ENCODE measurements at regions not wholly inside any gene's neighbourhood (a gene's known extent, or its start where the extent isn't known, plus 50 kb on each side); places are given as distances from the start of the nearest gene placed in this dataset.

DNA sequence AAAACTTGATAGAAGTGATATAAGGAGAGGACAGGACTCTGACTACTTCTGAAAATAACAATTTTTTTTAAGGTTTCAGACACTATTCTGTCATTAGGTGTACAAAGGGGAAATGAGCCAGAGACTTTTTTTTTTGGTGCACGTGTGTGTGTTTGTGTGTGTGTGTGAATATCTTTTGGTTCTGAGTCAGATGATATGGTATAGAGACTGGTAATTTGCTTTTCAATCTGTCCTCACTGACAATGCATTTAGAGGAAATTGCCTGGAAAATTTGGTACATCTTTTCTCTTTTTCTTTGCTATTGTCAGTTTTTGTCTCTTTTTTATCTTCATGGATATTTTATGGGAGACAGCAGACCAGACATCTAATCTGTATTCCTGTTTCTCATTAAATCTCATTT lies 59.3 kb downstream of the DDIT4L start:
- DNase-seq (ENCODE audit: low read depth in 1 of 2, low spot score in 1 of 2), result no peak

GRCh38 chr4:100130491-100130890 lies 59.8 kb downstream of the DDIT4L start:
- no peak for DNase-seq (ENCODE audit: low read depth in 1 of 2, low spot score in 1 of 2)

DNA sequence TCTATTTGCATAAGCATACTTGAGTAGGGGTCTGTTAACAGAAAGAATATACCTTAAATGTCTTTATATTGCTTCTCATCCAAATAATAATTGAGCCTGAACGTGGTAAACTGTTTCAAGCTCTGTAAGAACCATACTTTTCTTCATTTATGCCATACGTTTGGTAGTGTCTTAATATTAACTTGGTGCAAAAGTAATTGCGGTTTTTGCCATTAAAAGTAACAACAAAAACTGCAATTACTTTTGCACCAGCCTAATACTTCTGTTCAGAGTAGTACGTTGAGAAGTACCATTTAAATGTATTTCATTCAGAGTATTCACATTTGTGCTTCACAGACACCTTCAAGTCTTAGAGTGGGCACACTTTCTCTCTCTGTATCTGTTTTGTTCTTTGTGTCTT lies 60.5 kb downstream of the DDIT4L start:
- no peak for DNase-seq (ENCODE audit: low read depth in 1 of 2, low spot score in 1 of 2)

- no peak for DNase-seq (ENCODE audit: low read depth in 1 of 2, low spot score in 1 of 2)
Measured at GRCh38 chr4:100128338-100128737, 61.9 kb downstream of the DDIT4L start.

DNA sequence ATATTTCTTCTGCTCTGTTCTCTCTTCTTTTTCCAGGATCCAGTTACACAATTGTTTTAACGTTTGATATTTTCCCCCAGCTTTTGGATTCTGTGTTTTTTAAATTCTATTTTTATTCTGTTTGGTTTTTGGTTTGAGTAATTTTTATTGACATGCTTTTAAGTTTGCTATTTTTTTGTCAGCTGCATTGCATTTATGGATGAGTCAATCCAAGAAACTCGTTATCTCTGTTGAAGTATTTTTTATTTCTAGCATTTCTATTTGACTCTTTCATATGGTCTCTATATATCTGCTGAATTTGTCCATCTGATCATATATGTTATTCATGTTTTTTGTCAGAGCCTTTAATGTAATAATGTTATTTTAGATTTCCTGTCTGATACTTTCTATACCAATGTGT lies 65.6 kb downstream of the DDIT4L start:
- DNase-seq (ENCODE audit: low read depth in 1 of 2, low spot score in 1 of 2), result no peak

DNA sequence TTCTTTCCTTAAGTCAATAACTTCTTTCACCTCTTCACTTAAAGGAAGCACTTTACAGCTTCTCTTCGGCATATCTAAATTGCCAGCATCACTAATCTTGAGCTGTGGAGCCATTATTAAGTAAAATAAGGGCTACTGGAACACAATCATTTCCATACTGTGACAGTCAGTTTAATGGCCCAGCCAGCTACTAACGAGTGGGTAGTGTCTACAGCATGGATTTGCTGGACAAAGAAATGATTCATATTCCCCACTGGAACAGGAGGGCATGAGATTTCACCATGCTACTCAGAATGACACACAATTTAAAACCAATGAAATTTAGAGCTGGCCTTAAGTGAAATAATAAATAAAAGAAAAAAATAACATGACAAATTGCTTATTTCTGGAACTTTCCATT lies 72.1 kb downstream of the DDIT4L start:
- DNase-seq (ENCODE audit: low read depth in 1 of 2, low spot score in 1 of 2), result no peak

GRCh38 chr4:100117750-100118149 lies 72.5 kb downstream of the DDIT4L start:
- no peak for DNase-seq (ENCODE audit: low read depth in 1 of 2, low spot score in 1 of 2)

DNA sequence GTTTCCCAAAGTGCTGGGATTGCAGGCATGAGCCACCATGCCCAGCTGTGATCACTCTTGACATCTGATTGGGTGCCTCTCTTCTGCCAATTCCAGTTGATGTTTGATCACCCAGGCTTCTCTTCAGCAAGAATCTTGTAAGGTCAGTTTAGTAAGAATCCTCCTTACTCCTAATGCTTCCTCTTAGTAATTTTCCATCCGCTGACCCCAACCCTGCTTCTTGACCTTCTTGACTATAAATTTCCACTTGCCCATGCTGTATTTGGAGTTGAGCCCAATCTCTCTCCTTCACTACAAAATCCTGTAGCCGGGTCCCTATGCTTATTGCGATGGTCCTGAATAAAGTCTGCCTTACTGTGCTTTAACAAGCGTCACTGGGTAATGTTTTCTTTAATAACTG lies 75.4 kb downstream of the DDIT4L start:
- no peak for DNase-seq (ENCODE audit: low read depth in 1 of 2, low spot score in 1 of 2)

- no peak for DNase-seq (ENCODE audit: low read depth in 1 of 2, low spot score in 1 of 2)
Measured at GRCh38 chr4:100113732-100114131, 76.5 kb downstream of the DDIT4L start.

DNA sequence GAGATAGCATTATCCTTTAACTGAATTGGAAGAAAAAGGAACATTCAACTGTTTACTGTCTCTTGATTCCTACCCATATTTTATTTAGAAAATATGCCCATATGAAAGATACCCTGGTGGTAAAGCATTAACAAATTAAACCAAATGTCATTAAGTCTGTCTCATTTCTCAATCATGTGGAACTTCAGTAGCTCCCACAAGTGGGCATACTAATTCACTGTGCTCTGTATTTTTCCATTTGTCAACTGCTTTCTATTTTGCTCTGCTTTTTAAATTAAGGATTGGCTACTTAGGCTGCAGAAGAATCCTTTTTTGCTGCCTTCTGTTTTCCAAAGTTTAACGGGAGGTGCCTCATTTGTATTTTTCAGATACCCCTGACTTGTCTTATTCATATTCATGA lies 77.2 kb downstream of the DDIT4L start:
- DNase-seq (ENCODE audit: low read depth in 1 of 2, low spot score in 1 of 2), result no peak

GRCh38 chr4:100109921-100110320 lies 80.3 kb downstream of the DDIT4L start:
- no peak for DNase-seq (ENCODE audit: low read depth in 1 of 2, low spot score in 1 of 2)

DNA sequence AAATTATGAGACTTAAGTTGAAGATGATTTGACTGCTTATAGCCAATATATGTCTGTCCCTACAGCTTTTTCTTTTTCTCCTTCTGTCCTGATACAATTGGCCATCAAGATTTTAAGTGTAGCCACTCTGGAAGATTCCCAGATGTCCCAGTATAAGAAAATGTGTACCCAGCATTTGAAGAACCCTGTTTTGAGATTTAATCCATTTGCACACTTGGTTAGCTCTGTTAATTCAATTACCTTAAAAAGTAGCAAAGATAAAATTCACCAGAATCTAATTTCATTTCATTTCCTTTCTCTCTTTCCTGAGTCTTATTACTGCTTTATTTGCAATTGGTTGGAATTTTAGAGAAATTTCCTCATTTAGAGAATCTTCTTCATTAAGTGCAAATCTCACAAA lies 81.4 kb downstream of the DDIT4L start:
- no peak for DNase-seq (ENCODE audit: low read depth in 1 of 2, low spot score in 1 of 2)

DNA sequence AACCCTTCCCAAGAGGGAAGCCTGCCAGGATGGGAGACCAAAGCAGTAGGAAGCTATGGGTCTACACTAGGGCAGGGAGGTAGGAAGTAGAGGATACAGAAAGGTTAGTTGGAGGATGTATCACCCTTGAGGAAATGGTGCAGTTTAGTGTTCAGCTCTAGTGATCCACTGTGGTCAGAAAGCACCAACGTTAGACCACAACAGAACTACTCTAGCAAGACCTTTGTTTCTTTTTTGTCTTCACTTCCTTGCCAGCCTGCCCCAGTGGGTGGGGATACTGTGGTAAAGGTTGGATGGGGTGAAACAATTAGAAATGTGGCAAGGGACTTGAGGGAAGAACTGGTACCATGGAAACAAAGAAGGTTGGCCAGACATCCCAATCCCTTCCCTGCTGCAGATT lies 83.3 kb downstream of the DDIT4L start:
- DNase-seq (ENCODE audit: low read depth in 1 of 2, low spot score in 1 of 2), result no peak

DNA sequence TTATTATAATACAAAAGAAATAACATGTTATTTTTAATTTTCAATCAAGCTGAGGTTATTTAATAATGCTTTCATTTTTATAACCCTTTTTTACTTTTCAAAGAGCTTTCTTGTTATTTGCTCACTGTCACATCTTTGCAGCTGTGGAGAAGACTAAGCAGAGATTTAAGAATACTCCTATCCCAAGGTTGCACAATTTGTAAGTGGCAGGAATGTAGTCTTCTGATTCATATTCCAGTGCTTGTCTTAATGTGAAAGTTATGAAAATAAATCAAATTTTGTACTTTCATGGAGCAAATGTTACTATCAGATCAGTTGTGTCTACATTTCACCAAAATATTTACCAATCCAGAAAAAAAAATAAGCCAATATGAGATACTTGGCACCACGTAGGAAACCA lies 86.6 kb downstream of the DDIT4L start:
- DNase-seq (ENCODE audit: low read depth in 1 of 2, low spot score in 1 of 2), result no peak

GRCh38 chr4:100100985-100101384 lies 89.3 kb downstream of the DDIT4L start:
- DNase-seq (ENCODE audit: low read depth in 1 of 2, low spot score in 1 of 2), result no peak

DNA sequence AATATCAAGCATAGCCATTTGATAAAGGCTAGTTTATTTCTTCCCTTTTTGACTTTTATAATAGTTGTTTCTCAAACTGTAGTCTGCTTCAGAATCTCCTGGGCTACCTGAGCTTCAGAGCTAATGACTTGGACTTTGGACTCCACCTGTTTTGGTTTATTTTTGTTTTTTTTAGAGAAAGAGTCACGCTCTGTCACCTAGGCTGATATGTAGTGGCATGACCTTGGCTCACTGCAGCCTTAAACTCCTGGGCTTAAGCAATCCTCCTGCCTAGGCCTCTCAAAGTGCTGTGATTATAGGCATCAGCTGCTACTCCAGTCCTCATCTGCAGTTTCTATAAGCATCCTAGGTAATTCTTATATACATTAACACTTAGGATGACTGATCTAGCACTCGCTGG lies 90.5 kb downstream of the DDIT4L start:
- no peak for DNase-seq (ENCODE audit: low read depth in 1 of 2, low spot score in 1 of 2)

DNA sequence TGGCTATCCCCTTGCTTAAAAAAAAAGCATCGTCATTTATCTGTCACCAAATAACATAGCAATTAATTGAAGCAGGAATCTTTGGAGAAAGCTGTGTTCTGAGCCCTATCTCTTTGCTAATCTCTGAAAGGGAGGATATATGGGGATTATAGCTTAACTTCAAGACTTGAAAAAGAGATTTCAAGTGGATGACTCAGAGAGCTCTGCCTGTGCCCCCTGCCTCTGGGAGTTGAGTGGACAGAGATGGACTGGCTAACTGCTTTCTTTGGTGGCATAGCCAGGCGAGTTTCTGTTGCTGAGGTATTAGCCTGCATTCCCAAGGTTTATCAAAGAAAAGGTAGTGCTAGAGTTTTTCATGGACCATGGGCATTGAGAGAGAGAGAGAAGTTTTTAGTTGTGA lies 91.6 kb downstream of the DDIT4L start:
- no peak for DNase-seq (ENCODE audit: low read depth in 1 of 2, low spot score in 1 of 2)

DNA sequence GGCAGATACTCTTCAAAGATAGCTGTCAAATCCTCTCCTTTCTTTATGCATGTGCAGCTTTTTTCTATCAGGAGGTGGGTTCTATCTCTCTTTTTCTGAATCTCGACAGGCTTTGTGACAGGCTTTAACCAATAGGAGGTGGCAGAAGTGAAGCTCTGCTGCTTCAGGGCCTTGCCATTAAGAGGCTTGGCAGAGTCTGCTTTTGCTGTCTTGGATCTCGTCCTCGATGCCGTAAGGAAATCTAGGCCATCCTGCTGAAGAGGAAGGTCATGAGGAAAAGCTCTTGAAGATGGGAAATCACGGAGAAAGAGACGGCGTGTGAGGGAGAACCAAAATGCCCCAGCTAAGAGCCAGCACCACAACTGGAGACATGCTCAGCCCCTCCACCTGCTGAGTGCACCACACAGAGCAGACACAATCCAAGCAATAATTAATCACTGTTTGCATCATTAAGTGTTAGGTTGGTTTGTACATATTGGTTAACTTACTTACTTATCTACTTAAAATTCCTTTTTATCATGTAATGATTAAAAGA lies 92.2 kb downstream of the DDIT4L start:
- DNase-seq (ENCODE audit: low read depth in 1 of 2, low spot score in 1 of 2), result no peak

- peak; percentile 10 to 26 for DNase-seq (ENCODE audit: low read depth in 1 of 2, low spot score in 1 of 2)
Measured at GRCh38 chr4:100095729-100096595, 94.3 kb downstream of the DDIT4L start.

DNA sequence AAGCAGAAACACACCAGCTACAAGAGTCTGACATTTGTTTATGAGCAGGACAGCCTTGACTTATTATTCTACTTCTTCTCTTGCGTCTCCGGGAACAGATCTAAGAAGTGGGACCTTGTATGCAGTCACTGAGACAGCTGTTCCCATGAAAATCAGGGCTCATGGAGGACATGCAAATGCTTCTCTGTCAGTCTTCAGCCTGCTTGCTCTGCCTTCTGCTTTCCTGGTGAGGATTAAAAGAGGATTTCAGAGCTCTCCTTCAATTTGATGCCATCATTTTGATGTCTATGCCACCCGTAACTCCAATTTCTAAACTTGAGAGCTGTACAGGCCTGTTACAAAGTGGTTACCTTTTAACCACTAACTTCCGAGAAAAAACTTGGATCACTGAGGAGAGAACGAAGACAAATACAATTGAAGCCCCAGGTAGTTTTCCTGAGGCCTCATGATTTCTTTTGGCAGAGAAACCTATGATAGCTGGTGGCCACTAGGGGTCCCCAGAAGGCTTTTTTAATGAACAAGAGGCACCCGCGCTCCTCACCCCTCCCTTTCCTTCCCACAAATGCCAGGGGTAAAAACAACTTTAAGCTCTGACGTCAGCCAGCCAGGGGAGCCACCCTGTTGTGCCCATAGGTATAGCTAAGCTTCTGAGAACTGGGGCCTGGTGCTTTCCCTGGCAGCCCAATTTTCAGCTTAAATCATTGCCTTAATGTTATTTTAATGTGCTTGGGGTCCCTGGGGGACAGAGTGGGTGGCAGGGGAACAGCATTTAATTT lies 97.0 kb downstream of the DDIT4L start:
- peak; percentile 57 to 68 for DNase-seq (ENCODE audit: low read depth in 1 of 2, low spot score in 1 of 2)

DNA sequence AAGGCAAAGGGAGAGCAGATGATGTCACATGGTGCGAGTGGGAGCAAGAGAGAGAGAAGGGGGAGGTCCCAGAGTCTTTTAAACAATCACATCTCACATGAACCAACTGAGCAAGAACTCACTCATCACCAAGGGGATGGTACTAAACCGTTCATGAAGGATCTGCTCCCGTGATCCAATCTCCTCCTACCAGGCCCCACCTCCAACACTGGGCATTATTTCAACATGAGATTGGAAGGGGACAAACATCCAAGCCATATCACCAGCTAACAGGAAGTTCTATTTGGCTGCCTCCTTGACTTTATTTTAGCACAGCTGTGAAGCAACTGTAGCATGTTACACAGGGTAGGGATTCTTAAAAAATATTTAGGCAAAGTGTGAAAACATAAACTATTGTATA lies 102.5 kb downstream of the DDIT4L start:
- no peak for DNase-seq (ENCODE audit: low read depth in 1 of 2, low spot score in 1 of 2)

- DNase-seq (ENCODE audit: low read depth in 1 of 2, low spot score in 1 of 2), result no peak
Measured at GRCh38 chr4:100086766-100087431, 103.4 kb downstream of the DDIT4L start.
